Stimulated activated CD4-positive, alpha-beta T cell treated with anti-CD3 and anti-CD28 coated beads, Interleukin-2, amount 100 ng/mL, for 24 hours (primary cell): ENCODE measurements at regions not wholly inside any gene's neighbourhood (a gene's known extent, or its start where the extent isn't known, plus 50 kb on each side); places are given as distances from the start of the nearest gene placed in this dataset.

ENCODE experiments used
- DNase-seq, 2 donors: peaks; one replicate each; pipeline ENCODE4 v3.0.0-alpha.2; 2020

DNA sequence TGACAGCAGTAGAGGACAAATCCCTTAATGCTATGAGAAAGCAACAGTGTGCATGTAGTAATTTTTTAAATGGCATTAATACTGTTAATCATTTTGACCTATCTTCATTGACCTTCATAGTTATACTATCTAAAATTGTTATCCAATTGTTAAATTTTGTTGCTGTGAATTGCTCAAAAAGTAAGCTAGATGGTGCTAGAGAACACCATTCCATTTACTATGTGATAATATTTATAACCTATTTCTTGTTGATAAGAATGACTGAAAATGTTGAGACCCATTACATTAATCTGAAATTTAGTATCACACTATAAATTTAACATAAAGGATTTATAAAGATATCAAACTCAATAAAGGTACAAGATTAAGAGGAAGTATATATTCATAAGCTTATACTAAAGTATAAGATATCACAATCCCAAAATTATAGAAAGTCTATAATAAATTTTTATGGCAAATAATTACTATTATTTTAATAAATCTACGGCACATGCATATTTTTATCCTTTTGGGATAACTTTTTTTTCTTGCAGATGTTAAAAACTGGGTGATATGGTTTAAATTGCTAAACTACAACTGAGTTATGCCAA is 1573.3 kb downstream of the PCDH9 start:
- DNase-seq, result no peak

DNA sequence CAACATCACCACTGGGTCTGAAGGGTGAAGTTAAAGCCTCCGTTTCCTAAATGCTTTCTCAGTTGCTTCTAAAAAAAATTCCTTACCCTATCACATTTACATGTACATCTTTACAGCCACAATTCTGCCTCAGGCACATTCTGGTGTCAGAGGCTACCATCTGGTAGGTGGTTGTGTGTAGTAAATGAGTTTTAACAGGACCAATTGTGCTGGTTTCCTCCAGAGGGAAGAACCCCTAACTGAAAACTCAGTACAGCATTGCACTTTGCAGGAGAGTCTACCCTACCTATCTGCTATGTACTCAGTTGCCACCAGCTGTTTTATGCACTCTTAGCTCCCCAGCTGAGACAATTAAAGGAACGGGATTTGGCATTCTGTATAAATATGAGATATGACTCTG is 1576.5 kb downstream of the PCDH9 start:
- no peak for DNase-seq

DNA sequence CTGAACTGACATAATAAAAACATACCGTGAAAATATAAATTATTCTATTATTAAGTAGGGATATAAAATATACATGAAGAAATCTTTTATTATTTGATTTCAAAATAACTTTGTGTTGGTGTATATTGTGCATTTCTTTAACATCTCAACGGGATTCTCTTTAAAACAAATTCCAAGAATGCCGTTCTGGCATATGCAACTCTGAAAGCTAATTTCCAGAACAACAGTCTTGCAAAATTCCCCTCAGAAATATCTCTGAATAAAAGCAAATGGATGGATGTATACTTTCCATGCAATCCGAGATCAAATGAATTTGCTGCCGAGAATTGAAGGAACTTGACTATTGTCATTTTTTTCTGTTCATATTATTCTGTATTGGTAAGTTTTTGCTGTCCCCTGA is 1579.8 kb downstream of the PCDH9 start:
- no peak for DNase-seq

DNA sequence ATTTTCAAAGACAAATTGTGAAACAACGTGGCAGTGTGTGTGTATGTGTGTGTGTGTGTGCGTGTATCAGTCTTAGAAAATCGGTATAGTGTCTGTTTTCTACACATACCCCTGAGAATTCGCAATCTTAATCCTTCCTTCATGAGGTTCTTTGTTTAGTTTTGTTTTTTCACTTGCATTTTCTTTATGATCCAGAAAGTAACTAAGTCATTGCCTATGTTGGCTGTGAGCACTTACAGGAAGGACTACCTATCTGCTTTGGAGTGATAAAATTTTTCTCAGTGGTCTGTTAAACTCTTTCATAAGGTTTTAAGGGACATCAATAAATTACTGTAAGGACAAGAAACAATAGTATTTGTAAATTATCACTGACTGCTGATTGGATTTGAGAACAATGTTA is 1587.1 kb downstream of the PCDH9 start:
- no peak for DNase-seq

DNA sequence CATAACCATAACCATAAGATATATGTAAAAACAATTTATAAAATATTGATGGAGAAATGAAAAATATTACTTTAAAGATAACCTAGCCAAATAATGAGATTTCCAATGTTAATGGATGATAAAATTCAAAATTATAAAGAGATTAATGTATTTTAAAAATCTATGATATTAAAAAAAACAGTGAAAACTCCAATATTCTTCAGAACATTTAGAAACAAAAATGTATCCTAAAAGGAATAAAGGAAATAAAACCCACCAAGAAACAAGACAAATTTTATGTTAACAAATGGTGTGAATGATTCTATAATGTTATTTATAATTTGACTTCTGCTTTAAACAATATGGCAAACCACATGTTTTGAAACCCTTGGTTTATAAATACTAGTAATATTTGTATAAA is 1587.8 kb downstream of the PCDH9 start:
- no peak for DNase-seq

DNA sequence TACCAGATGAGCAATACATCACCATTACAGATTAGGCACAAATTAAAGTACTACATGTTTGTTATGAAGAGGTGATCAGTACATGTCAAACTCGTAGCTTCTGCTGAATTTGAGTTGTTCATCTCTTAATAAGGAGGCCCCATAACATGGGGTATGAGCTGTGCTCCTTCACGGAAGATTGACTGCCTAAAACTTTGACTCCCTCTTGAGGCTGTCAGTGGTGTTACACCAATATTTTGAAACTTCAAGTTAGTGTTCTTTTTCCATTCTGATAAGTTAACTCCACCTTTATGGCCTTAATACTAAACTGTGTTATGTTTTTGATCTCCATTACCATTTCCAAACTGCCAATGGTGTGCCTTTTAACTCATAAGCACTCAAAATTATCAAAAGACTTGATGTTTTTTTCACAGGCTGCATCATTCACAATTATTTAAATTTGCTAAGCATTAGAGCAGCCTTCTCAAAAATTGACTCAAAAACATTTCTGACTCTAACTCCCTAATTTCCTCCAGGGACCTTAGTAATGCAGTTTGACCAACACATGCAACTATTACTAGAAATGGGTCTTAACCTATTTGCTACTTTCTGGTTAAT is 1591.5 kb downstream of the PCDH9 start:
- no peak for DNase-seq

DNA sequence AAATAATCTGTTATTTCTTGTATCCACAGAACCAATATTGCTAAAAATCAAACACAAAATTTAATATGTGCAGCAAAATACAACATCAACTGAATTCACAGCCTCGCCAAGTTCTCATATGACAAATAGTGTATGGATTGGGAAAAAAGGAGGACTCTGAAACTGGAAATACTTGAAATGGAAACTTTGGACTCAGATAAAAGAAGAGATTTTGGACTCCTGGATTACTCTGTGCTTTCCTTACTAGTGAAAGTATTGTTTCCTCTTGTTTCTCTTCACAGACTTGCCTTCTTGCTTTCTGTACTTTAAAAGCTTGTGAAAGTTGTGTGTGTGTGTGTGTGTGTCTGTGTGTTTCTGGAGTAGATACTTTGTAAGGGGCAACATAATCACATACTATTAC is 1596.3 kb downstream of the PCDH9 start:
- DNase-seq, result no peak

DNA sequence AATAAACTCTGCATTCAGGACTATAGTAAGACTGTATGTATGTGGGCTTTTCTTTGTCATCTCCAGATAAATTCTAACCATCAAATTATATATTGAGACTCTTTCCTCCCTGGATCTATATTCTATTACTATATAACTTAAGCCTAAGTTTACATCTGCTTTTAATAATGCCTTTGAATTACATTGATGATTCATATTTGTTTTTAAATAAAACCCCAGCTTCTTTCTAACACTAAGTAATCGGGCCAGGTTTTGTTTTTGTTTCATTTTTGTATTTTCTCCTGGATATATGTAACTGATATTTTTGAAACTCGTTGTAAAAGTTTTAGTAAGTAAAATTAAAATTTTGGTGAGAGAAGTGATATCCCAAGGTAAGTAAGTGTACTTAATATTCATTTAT is 1599.1 kb downstream of the PCDH9 start:
- DNase-seq, result no peak

DNA sequence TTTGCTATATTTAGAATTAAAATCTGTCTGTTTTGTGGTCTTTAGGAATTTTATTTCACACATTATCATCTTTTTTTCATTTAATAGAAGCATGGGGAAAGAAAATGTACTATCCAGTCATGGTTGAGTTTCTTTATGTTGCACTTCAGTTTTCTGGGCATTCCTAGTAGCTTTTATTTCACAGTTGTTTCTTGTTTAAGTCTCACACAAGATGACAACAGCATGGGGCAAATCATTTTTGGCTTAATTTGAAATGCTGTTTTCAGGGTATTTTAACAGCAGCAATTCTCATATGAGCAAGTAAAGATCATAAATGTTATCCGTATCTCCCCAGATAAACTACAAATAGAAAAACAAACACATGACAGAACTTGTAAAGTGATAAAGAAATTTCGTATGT is 1600.2 kb downstream of the PCDH9 start:
- no peak for DNase-seq

DNA sequence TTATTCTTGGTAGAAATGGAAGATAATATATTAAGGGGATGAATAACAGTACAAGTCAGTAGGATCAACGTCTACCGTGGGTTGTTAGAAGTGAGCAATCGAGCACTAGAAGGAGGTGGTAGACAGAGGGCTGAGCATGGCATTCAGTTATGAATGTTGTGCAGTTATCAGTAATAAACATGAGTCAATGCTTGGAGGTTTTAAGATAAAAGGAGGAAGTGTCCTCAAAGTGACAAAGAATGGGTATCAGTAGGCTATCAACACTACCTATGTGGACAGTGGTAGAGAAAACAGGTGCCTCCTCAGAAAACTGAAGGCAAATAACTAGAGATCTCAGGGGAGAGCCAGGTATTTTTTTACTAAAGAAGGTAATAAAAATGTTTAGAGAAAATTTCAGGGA is 1607.0 kb downstream of the PCDH9 start:
- no peak for DNase-seq

DNA sequence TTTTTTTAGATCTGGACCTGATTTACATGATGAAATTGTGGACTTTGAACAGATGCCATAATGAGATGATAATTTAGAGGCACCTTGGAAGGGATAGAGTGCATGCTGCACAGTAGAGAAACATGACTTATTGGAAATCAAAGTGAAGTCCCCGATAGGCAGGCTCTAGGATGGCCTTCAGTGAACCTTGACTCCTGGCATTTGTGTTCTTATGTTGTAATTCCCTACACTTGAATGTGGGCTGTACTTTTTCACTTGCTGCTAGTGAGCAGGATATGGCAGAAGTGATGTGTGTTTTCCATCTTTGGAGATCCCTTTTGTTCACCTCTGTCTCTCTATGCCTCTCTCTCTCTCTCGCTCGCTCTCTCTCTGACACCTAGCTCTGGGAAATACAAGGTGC is 1614.6 kb downstream of the PCDH9 start:
- no peak for DNase-seq

DNA sequence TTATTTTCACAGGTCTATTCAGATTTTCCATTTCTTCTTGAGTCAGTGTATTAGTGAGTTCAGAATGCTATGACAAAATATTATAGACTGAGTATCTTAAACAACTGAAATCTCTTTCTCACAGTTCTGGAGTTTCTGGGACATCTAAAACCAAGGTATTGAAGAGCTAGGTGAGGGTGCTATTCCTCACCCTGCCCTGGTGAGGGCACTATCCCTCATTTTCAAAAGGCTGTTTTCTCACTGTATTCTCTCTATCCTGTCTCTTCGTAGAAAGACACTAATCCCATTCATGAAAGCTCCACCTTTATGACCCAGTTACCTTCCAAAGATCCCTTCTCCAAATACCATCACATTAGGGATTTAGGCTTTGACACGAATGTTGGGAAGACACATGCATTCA is 1617.1 kb downstream of the PCDH9 start:
- no peak for DNase-seq

DNA sequence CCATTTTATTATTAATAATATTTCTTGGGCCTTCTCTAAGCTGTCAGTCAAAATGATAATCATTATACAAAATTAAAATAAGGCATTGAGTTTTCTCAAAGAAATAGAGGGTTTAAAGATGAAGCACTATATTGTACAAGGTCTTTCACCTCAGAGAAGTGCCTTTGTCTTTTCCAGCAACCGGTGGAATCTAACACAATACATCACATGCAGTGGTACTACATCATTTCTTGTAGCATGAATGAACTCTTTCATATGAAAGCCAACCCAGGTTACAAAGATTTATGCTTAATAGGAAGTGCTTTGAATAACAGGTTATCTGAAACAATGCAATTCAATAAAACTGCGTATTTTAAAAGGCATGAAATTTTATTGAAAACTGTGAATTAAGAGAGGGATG is 1620.8 kb downstream of the PCDH9 start:
- DNase-seq, result no peak

DNA sequence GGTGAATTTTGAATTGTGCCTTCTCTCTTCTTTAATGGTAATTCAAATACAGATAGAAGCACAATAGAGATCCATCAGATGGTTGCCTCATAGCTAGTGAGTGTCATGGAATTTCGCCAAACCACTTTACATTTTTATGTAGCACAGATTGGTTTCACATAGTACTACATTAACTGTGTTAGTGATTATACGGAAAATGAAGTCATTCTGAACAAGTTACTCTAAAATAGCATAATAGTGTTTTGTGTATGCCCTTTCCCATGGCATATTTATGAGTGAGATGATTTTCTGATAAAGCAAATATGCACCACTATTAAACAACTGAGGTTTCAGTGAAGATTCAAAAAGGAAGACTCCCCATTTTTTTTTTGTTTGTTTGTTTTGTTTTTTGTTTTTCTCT is 1623.5 kb downstream of the PCDH9 start:
- DNase-seq, result no peak

DNA sequence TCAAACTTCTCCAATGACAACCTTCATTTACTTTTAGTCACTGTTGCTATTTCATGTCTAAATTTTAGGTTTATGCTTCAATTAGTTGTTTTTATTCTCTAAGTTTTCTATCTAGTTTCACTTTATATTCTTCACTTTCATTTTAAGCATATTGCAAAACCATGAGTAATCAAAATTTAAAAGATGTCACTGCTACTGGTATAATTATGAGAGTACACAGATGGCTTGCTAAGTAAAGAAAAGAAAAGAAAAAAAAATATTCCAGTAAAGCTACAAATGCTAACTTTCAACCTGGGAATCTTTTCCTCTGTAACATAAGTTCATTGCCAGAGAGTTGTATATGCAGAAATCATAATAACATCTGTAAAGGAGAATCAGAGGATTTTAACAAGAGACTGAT is 1624.7 kb downstream of the PCDH9 start:
- DNase-seq, result no peak

DNA sequence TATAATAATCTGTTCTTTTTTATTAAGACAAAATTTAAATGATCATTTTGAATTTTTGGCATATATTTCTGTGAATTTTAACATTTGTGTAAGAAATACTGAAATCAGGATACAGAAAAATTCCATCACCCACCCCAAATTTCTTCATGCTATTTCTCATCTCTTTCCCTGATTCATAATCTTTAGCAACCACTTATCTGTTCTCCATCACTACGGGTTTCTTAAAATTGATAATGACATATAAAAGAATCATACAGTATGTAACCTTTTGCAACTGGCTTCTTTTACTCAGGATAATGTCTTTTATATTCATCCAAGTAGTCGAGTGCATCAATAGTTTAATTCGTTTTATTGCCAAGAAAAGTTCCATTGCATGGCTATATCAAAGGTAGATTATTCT is 1627.0 kb downstream of the PCDH9 start:
- no peak for DNase-seq

DNA sequence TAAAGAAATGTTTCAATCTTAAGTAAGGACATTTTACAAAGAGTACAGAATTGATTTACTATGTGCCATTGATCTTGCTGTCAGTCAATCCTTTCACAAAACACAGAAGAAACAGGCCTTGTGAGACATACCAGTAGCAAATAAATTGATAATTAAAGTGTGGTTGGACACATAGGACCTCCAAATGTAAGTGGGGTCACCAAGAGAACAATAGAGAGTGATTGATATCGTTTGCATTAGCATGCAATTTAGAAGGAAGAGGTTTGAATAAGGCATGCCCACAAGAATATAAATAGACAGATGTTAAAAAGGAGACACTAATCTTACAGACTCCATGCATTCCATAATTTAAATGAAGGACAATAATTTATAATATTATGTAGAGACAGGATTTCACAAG is 1628.3 kb downstream of the PCDH9 start:
- DNase-seq, result no peak

DNA sequence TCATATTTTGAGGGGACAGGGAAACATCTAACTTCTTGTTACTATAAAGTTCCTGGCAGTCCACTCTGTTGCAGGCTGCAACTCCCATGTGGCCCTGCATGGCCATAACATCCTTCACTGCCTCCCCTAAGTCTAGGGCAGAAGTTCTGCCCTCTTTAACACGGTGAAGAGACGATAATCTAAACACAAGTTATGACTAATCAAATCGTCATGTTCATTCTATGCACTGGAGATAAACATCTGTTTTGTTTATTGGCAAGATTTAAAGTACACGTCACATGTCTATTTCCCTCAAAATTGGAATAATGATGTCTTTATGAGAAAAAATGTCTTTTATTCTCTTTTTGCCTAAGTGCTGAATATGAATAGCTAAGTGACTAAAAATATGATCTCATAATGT is 1629.4 kb downstream of the PCDH9 start:
- DNase-seq, result no peak

DNA sequence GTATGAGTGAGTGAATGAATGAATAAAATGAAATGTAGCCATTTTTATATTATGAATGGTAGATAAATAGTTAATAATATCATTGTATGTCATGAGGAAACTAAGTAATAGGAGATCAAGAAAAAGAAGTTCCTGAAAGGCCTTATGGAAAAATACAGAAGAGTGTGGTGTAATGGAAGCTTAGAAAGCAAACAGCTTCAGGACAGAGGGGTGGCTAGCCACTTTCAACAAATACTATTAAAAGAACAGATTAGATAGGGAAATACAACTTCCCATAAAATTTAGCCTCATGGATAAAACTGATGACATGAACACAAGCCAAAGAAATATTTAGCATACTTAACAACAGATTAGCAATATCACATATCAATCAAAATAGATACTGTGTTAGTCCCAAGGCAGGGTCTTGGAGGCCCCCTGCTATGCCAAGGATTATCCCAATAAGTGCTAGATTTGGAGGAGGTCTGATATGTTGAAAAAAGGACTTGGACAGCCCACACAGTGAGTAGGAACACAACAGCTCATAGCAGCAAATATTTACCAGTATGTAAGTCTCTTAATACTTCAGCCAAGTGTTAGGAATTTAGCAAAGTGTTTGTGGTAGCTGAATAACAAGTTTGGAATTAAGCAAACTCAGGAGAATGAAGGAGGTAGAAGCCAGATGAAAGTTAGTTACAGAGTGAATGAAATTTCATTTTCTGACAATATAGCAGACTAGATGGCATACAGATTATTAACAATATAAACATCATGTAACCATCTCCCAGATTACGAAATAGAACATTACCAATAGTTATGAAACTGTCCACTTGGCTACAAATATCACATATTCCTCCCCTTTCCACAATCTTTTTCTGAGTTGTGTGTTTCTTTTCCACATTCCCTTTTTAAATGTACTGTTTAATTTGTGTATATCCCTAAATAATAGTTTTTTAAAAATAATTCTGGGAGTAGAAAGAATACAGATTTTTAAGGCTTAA is 1632.0 kb downstream of the PCDH9 start:
- no peak for DNase-seq

DNA sequence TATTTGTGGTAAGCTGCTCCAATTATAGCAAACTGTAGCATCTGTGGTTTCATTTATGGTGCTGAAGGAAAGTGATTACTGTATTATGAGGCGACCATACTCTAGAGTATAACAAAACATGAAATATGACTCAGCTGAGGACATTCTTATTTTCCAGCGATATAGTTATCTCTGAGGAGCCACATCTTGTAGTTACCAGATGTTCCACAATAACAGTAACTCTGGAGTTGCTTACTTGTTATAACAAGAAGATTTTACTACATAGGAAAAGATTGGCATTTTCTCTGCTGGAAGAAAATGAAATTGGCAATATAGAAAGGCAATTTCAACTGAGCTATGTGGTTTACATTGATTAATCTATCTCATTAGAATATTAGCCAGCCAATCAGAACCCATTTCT is 1634.2 kb downstream of the PCDH9 start:
- no peak for DNase-seq

DNA sequence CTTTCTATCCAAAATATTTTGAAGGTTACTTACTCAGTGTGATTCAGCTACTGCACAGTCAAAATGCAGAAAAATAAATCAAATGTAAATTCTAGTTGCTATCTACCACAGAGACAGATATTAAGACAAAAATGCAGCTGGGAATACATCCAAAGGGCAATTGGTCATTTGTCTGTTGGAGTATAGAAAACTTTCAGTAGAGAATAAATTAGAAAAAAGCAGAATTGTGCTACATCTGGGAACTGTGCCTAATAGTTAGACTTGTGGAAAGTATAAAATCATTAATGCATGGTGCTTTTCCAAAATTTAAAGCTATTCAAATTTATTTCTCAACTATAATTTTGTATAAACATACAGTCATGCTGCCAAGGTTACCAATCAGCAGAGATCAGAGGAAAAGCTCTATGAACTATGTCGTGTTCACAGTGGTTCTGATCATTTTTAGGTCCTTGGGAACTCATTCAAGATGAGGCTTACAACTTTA is 1635.8 kb downstream of the PCDH9 start:
- no peak for DNase-seq

DNA sequence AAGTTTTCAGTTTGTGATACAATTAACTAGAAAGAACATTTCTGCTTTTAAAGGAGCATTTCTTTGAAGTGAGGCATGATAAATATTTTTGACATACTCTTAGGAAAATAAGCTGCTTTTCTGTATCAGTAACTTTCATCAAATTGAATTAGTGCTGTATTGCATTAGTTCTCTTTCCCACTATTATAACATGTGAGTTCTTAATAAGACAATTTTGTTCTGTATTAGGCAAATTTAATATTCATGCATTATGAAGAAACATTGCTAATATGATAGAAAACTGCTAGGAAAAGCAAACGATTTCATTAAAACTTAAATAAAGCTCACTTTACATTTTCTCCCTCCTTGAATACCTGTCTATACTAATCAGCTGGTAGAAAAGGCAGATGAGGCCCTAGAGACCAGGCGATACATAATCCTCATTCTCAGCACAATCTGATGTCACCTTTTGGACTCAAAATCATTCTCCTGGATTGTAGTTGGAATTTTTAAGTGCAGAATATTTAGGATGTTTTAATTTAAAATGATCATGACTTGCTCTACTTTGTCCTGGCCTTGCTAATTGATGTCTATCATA is 1636.8 kb downstream of the PCDH9 start:
- DNase-seq, result no peak

DNA sequence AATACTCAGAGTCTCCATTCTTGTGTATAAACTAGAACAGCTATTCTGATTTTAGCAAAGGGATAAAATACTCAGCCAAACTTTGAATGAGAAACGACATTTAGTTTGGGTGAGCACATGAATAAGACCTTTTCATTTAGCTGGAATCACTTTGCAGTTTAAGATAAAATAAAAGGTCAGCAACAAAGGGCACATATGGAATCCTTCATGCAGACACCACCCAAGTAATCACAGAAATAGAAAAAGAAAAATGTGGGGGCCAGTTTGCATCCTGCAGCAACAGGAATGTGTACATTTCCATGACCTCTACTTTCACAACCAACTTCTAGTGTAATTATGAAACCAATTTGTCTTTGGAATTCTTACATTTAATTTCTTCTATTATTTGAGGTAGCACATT is 1637.4 kb downstream of the PCDH9 start:
- no peak for DNase-seq

DNA sequence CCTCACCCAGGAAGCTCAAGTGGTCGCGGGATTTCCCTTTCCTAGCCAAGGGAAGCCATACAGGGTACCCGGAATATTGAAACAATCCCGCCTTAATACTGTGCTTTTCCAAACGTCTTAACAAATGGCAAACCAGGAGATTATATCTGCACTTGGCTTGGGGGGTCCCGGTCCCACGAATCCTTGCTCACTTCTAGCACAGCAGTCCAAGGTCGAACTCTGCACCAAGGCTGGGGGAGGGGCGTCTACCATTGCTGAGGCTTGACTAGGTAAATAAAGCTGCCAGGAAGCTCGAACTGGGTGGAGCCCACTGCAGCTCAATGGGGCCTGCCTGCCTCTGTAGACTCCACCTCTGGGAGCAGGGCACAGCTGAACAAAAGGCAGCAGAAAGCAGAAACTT is 1644.8 kb downstream of the PCDH9 start:
- no peak for DNase-seq
